Retinal pigment epithelial cell (primary cell): ENCODE measurements at regions not wholly inside any gene's neighbourhood (a gene's known extent, or its start where the extent isn't known, plus 50 kb on each side); places are given as distances from the start of the nearest gene placed in this dataset.

Experiments
- DNase-seq: peaks from one replicate; pipeline ENCODE4 v3.0.0-alpha.2; 2010; ENCODE audit warnings: low read depth
- H3K4me3 ChIP-seq: 2 replicates; pipeline ENCODE4 v1.5.1; 2011; ENCODE audit warnings: mild to moderate bottlenecking, low read length, control low read depth, moderate library complexity
- TF ChIP-seq, protein P1 (sequence below): conservative IDR thresholded peaks from 2 replicates; pipeline ENCODE4 v1.5.1; 2011; ENCODE audit warnings: low read depth, low read length, control low read depth, inconsistent platforms

- no peak overlapping the region for H3K4me3 ChIP-seq
- no peak for DNase-seq
- TF ChIP-seq, protein P1, sequence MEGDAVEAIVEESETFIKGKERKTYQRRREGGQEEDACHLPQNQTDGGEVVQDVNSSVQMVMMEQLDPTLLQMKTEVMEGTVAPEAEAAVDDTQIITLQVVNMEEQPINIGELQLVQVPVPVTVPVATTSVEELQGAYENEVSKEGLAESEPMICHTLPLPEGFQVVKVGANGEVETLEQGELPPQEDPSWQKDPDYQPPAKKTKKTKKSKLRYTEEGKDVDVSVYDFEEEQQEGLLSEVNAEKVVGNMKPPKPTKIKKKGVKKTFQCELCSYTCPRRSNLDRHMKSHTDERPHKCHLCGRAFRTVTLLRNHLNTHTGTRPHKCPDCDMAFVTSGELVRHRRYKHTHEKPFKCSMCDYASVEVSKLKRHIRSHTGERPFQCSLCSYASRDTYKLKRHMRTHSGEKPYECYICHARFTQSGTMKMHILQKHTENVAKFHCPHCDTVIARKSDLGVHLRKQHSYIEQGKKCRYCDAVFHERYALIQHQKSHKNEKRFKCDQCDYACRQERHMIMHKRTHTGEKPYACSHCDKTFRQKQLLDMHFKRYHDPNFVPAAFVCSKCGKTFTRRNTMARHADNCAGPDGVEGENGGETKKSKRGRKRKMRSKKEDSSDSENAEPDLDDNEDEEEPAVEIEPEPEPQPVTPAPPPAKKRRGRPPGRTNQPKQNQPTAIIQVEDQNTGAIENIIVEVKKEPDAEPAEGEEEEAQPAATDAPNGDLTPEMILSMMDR: no peak
Observed at GRCh38 chr2:15720561-15721307, 129.1 kb downstream of the DDX1 start.

GRCh38 chr2:15721411-15722067 is 129.9 kb downstream of the DDX1 start:
- no peak for DNase-seq
- TF ChIP-seq, protein P1: no peak
- no peak overlapping the region for H3K4me3 ChIP-seq

DNA sequence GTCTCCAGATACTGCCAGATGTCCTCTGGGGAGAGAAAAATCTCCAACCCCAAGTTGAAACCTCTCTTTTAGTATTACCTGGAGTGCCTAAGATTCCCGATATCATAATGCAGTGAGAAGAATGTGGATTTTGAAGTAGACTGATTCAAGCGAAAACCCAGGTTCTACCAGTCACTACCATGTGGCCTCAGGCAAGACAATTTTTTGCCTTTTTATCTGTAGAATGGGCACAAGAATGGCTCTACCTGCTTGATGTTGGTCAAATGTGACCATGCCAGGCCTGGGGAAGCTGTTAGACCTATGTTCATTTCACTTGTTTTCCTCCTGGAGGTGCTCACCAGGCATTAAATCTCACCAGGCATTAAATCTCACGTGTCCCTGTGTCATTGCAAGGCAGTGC is 131.3 kb downstream of the DDX1 start:
- TF ChIP-seq, protein P1: no peak
- no peak for DNase-seq
- no peak overlapping the region for H3K4me3 ChIP-seq

GRCh38 chr2:15724235-15724634 is 132.6 kb downstream of the DDX1 start:
- DNase-seq: no peak
- no peak overlapping the region for H3K4me3 ChIP-seq
- TF ChIP-seq, protein P1: no peak

- no peak overlapping the region for H3K4me3 ChIP-seq
- TF ChIP-seq, protein P1: no peak
- DNase-seq: no peak
Observed at GRCh38 chr2:15725101-15725781, 133.6 kb downstream of the DDX1 start.

DNA sequence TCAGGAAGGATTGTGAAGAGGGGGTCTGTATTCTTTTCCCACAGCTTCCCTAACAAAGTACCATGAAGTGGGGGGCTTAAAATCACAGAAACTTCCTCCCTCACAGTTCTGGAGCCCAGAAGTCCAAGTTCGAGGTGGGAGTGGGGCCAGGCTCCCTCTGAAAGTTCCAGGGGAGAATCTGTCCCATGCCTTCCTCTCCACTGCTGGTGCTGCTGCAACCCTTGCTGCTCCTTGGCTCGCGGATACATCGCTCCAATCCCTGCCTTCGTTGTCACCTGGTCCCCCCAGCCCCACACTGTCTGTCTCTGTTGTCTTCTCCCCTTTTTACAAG is 134.1 kb downstream of the DDX1 start:
- TF ChIP-seq, protein P1: no peak
- DNase-seq: no peak
- no peak overlapping the region for H3K4me3 ChIP-seq
